Calu3 (cell line): ENCODE measurements at regions not wholly inside any gene's neighbourhood (a gene's known extent, or its start where the extent isn't known, plus 50 kb on each side); places are given as distances from the start of the nearest gene placed in this dataset.

Source experiments
- BruUV-seq: library from RNA; stranded (reverse); fragments of 400-500 nt; replicated peaks from 2 replicates; lab custom pipeline; 2021; lab: Mats Ljungman, UMichigan
- CTCF ChIA-PET: fragments of 300-600 bp; sonication (Branson Sonifier 250); formaldehyde crosslinking; loops from one replicate; lab custom pipeline; 2022; ENCODE audit warnings: antibody characterized with exemption; lab: Charles Lee
- DNase-seq: peaks from one replicate; pipeline ENCODE4 v3.0.0; 2022
- H3K27ac Mint-ChIP-seq: one replicate; pipeline ENCODE4 v1.8.0; 2022; ENCODE audit warnings: mixed read lengths; ENCODE audit not compliant: unreplicated experiment
- H3K27me3 Mint-ChIP-seq: one replicate; pipeline ENCODE4 v1.8.0; 2022; ENCODE audit warnings: mixed read lengths; ENCODE audit not compliant: unreplicated experiment
- H3K36me3 Mint-ChIP-seq: one replicate; pipeline ENCODE4 v1.8.0; 2022; ENCODE audit warnings: mild to moderate bottlenecking, moderate library complexity, mixed read lengths; ENCODE audit not compliant: insufficient read depth, unreplicated experiment
- H3K4me1 Mint-ChIP-seq: one replicate; pipeline ENCODE4 v1.8.0; 2022; ENCODE audit warnings: mild to moderate bottlenecking, low read depth, mixed read lengths; ENCODE audit not compliant: unreplicated experiment
- H3K4me3 Mint-ChIP-seq: one replicate; pipeline ENCODE4 v1.8.0; 2022; ENCODE audit warnings: mild to moderate bottlenecking, low read depth, moderate library complexity, mixed read lengths; ENCODE audit not compliant: unreplicated experiment
- H3K9me3 Mint-ChIP-seq: one replicate; pipeline ENCODE4 v1.8.0; 2022; ENCODE audit warnings: low read depth, mixed read lengths; ENCODE audit not compliant: unreplicated experiment
- intact Hi-C: fragments of 100-400 bp; cut with micrococcal nuclease; formaldehyde crosslinking; loops from one replicate; pipeline ENCODE4 v1.10.0; 2022; ENCODE audit not compliant: unreplicated experiment
- TF ChIP-seq, protein P1 (sequence below): fragments of 200-600 bp; IDR thresholded peaks from one replicate; pipeline ENCODE4 v1.8.0; 2022; ENCODE audit warnings: antibody characterized with exemption; ENCODE audit not compliant: unreplicated experiment

DNA sequence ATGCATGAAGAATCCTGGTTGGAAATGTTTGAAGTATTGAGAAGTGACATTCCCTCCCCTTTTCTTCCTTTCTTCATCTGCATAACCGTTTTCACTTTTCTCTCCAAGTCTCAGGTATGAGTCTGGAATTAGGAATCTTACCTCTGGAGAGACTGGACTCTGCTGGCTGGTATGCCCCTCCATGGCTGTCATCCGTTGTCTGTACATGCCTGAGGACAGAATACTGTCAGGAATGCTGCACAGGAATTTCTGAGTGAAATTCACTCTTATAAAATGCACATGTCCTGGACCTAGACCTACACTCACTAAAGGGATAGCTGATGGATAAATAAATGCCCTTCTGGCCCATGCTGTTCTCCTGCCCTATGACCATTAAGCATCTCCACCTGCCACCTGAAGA, 179.5 kb downstream of the MSN start:
- no peak overlapping the region for H3K27ac Mint-ChIP-seq
- no peaks in the 10 kb centered on the region for H3K36me3 Mint-ChIP-seq
- TF ChIP-seq, protein P1, sequence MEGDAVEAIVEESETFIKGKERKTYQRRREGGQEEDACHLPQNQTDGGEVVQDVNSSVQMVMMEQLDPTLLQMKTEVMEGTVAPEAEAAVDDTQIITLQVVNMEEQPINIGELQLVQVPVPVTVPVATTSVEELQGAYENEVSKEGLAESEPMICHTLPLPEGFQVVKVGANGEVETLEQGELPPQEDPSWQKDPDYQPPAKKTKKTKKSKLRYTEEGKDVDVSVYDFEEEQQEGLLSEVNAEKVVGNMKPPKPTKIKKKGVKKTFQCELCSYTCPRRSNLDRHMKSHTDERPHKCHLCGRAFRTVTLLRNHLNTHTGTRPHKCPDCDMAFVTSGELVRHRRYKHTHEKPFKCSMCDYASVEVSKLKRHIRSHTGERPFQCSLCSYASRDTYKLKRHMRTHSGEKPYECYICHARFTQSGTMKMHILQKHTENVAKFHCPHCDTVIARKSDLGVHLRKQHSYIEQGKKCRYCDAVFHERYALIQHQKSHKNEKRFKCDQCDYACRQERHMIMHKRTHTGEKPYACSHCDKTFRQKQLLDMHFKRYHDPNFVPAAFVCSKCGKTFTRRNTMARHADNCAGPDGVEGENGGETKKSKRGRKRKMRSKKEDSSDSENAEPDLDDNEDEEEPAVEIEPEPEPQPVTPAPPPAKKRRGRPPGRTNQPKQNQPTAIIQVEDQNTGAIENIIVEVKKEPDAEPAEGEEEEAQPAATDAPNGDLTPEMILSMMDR, result no peak
- H3K9me3 Mint-ChIP-seq, result no peaks in the 10 kb centered on the region
- DNase-seq, result no peak
- no TSS peak for BruUV-seq
- H3K4me3 Mint-ChIP-seq, result no peak overlapping the region
- H3K27me3 Mint-ChIP-seq, result peaks cover 20% of the 10 kb centered on the region
- intact Hi-C loops, result no loop called here
- CTCF ChIA-PET, result no interaction called here
- H3K4me1 Mint-ChIP-seq, result no peaks in the 10 kb centered on the region

DNA sequence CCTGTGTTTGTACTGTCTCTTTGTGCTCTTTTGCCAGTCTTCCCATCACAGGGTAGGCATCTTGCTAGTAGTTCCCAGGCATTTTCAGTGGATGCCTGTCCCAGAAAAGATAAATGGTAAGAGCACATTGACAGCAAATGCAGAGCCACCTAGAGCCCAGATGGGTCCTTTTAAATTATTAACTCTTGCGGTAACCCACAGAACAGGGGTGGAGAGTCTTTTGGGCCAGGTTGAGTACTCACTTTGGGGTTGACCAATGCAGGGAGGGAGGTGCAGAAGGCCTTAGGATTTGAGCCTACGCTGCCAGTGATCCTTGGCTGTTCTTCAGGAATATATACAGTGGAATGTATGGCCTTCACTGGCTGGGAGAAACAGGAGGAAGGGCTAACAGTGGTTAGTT, 173.8 kb downstream of the MSN start:
- TF ChIP-seq, protein P1, result no peak
- DNase-seq, result no peak
- Mint-ChIP-seq H3K27ac (no peak overlapping the region), H3K27me3 (peaks cover 25% of the 10 kb centered on the region), H3K4me1 (no peaks in the 10 kb centered on the region), H3K9me3 (no peaks in the 10 kb centered on the region), H3K36me3 (no peaks in the 10 kb centered on the region), H3K4me3 (no peak overlapping the region)
- no TSS peak for BruUV-seq
- intact Hi-C loops, result no loop called here
- CTCF ChIA-PET, result no interaction called here

DNA sequence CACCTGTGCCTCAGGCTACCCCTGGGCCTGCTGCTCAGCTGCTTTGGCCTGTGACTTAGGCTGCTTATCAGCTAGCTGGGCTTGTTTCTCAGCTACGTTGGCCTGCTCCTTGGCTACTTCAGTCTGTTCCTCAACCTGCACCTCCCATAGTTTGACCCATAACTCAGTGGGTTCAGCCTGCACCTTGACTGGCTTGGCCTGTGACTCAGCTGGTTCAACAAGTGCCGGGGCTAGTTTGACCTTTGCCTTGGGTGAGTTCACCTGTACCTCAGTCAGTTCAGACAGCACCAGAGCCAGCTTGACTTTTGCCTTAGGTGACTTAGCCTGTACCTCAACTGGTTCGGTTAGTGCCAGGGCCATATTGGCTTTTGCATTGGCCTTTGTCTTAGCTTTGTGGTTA, 171.2 kb downstream of the MSN start:
- CTCF ChIA-PET, result no interaction called here
- no peak for DNase-seq
- H3K27me3 Mint-ChIP-seq, result peaks cover 14% of the 10 kb centered on the region
- H3K4me1 Mint-ChIP-seq, result no peaks in the 10 kb centered on the region
- H3K4me3 Mint-ChIP-seq, result no peak overlapping the region
- intact Hi-C loops, result no loop called here
- H3K36me3 Mint-ChIP-seq, result no peaks in the 10 kb centered on the region
- no peaks in the 10 kb centered on the region for H3K9me3 Mint-ChIP-seq
- H3K27ac Mint-ChIP-seq, result no peak overlapping the region
- no TSS peak for BruUV-seq
- TF ChIP-seq, protein P1, result no peak

DNA sequence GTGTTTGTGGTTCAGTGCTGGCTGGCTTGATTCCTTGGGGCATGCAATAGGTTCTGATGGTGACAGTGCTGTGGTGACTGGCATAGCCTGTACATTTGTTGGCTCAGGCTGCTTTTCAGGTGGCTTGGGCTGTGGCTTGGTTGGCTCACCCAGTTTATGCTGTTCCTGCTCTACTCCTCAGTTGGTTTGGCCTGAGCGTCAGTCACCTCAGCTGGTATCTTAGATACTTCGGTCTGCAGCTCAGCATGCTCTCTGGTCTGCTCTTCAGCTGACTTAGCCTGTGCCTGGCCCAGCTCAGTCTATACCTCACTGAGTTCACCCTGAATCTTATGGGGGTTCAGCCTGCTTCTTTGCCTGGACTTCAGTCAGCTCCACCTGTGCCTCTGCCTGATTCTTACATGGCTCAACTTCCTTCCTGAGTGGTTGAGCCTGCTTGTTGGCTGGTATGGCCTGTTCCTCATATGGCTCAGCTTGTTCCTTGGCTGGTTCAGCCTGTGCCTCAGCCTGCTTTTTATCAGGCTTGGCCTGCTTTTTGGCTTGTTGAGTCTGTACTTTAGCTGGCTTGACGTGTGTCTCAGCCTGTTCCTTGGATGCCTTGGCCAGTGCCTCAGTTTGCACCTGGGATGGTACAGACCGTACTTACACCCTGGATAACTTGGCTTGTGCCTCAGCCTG, 170.6 kb downstream of the MSN start:
- TF ChIP-seq, protein P1, result no peak
- DNase-seq, result no peak
- no TSS peak for BruUV-seq
- Mint-ChIP-seq H3K9me3 (no peaks in the 10 kb centered on the region), H3K4me1 (no peaks in the 10 kb centered on the region), H3K4me3 (no peak overlapping the region), H3K27ac (no peak overlapping the region), H3K27me3 (peaks cover 10% of the 10 kb centered on the region), H3K36me3 (no peaks in the 10 kb centered on the region)
- CTCF ChIA-PET, result no interaction called here
- intact Hi-C loops, result no loop called here
